HCT116 (cell line): ENCODE measurements at regions not wholly inside any gene's neighbourhood (a gene's known extent, or its start where the extent isn't known, plus 50 kb on each side); places are given as distances from the start of the nearest gene placed in this dataset.

ENCODE experiments used
- ATAC-seq: fragments of 200-7000 bp; cut with Tn5 transposase; 2 replicates; pipeline ENCODE4 v1.9.1; 2020; ENCODE audit warnings: mild to moderate bottlenecking, moderate library complexity
- BruUV-seq: library from RNA; stranded (reverse); fragments of 400-500 nt; replicated peaks from 2 replicates; lab custom pipeline; 2021; lab: Mats Ljungman, UMichigan
- CTCF ChIA-PET: fragments of 300-600 bp; sonication (Branson Sonifier 250); formaldehyde crosslinking; loops from one replicate; lab custom pipeline; 2021; ENCODE audit warnings: antibody characterized with exemption; lab: Charles Lee
- POLR2A ChIA-PET: fragments of 300-600, 350-600 bp; sonication (Branson Sonifier 250); formaldehyde crosslinking; loops from one replicate; lab custom pipeline; 2021; ENCODE audit warnings: antibody characterized with exemption; lab: Charles Lee
- RAD21 ChIA-PET, 2 experiments: fragments of 300-600 bp; sonication (Branson Sonifier 250); formaldehyde crosslinking; loops; one replicate each; lab custom pipeline; 2023; ENCODE audit warnings: low total read pairs in 2 of 2; ENCODE audit not compliant: uncharacterized antibody in 2 of 2, unreplicated experiment in 2 of 2, low non-redundant PET in 1 of 2; lab: Charles Lee
- DNase-seq: peaks from one replicate; pipeline ENCODE4 v3.0.0-alpha.2; 2010; ENCODE audit warnings: low read depth, low spot score
- H2AFZ ChIP-seq: fragments of 200-600 bp; shearing (Covaris generic), sonication (generic); 2 replicates; pipeline ENCODE4 v1.6.1; 2017; ENCODE audit warnings: low read depth, mixed run types, mixed read lengths, antibody characterized with exemption, low read length; ENCODE audit not compliant: poor library complexity, severe bottlenecking
- H3K27ac ChIP-seq: 2 replicates; pipeline ENCODE4 v1.5.1; 2012; ENCODE audit warnings: low read depth, low read length
- H3K27me3 ChIP-seq: fragments of 200-600 bp; sonication (generic); 2 replicates; pipeline ENCODE4 v1.6.1; 2016; ENCODE audit warnings: mixed run types, low read length, mixed read lengths; ENCODE audit not compliant: insufficient read depth
- H3K36me3 ChIP-seq, 2 experiments: fragments of 200-500 bp in 1 of 2; fragments of 200-600 bp in 1 of 2; sonication (Bioruptor generic) in 1 of 2; sonication (generic) in 1 of 2; 2 replicates each; pipeline versions ENCODE4 v1.5.1 to v1.6.1; 2014 to 2016; ENCODE audit warnings: low read length in 2 of 2, inconsistent platforms in 1 of 2, mixed read lengths in 1 of 2, mixed run types in 1 of 2; ENCODE audit not compliant: insufficient read depth in 2 of 2, control insufficient read depth in 1 of 2
- H3K4me1 ChIP-seq, 2 experiments: fragments of 200-600 bp in 1 of 2; sonication (generic) in 1 of 2; 2 replicates each; pipeline versions ENCODE4 v1.5.1 to v1.6.1; 2012 to 2017; ENCODE audit warnings: low read length in 2 of 2, inconsistent platforms in 1 of 2, mild to moderate bottlenecking in 1 of 2, mixed read lengths in 1 of 2, mixed run types in 1 of 2, moderate library complexity in 1 of 2; ENCODE audit not compliant: insufficient read depth in 2 of 2, control insufficient read depth in 1 of 2
- H3K4me2 ChIP-seq: fragments of 200-600 bp; sonication (generic); 2 replicates; pipeline ENCODE4 v1.6.1; 2017; ENCODE audit warnings: mixed run types, low read length, mixed read lengths
- H3K4me3 ChIP-seq, 2 experiments: fragments of 200-600 bp in 1 of 2; sonication (generic) in 1 of 2; replicated peaks in 1 of 2; 2 replicates each; pipeline ENCODE4 v1.5.1; 2011 to 2016; ENCODE audit warnings: low read length in 2 of 2, control low read depth in 1 of 2, low read depth in 1 of 2, mild to moderate bottlenecking in 1 of 2, mixed read lengths in 1 of 2, mixed run types in 1 of 2
- H3K79me2 ChIP-seq: fragments of 200-600 bp; sonication (generic); 2 replicates; pipeline ENCODE4 v1.6.1; 2017; ENCODE audit warnings: mild to moderate bottlenecking, mixed run types, low read length, moderate library complexity, mixed read lengths; ENCODE audit not compliant: insufficient read depth
- H3K9ac ChIP-seq: fragments of 200-600 bp; sonication (generic); 2 replicates; pipeline ENCODE4 v1.6.1; 2016; ENCODE audit warnings: low read length, mixed read lengths
- H3K9me2 ChIP-seq: fragments of 200-600 bp; sonication (generic), shearing (Covaris generic); 2 replicates; pipeline ENCODE4 v1.6.1; 2017; ENCODE audit warnings: mixed run types, mild to moderate bottlenecking, moderate library complexity; ENCODE audit not compliant: insufficient read depth
- H3K9me3 ChIP-seq, 2 experiments: fragments of 200-500 bp in 1 of 2; fragments of 200-600 bp in 1 of 2; sonication (Bioruptor generic) in 1 of 2; sonication (generic) in 1 of 2; 2 replicates each; pipeline ENCODE4 v1.6.1; 2014 to 2017; ENCODE audit warnings: low read length in 2 of 2, mixed read lengths in 2 of 2, inconsistent platforms in 1 of 2, low read depth in 1 of 2, mild to moderate bottlenecking in 1 of 2, mixed run types in 1 of 2, moderate library complexity in 1 of 2; ENCODE audit not compliant: control insufficient read depth in 1 of 2, insufficient read depth in 1 of 2
- H4K20me1 ChIP-seq: fragments of 200-600 bp; sonication (generic), shearing (Covaris generic); 2 replicates; pipeline ENCODE4 v1.6.1; 2017; ENCODE audit warnings: mixed run types, mild to moderate bottlenecking, moderate library complexity; ENCODE audit not compliant: insufficient read depth
- CEBPB ChIP-seq: IDR thresholded peaks from 2 replicates; pipeline ENCODE4 v1.6.1; 2012; ENCODE audit warnings: low read depth
- JUND ChIP-seq: IDR thresholded peaks from 2 replicates; pipeline ENCODE4 v1.6.1; 2012
- REST ChIP-seq: IDR thresholded peaks from 2 replicates; pipeline ENCODE4 v1.6.1; 2012; ENCODE audit warnings: low read depth
- intact Hi-C: fragments of 100-400 bp; cut with micrococcal nuclease; formaldehyde crosslinking; loops from 2 replicates; pipeline ENCODE4 v1.10.0; 2022
- TF ChIP-seq, protein P1 (sequence below), 3 experiments: fragments of 200-600 bp in 1 of 3; sonication (generic) in 1 of 3; IDR thresholded peaks in 2 of 3; conservative IDR thresholded peaks in 1 of 3; 2 replicates each; pipeline ENCODE4 v1.5.1; 2012 to 2017; ENCODE audit warnings: low read depth in 2 of 3, low read length in 2 of 3, antibody characterized with exemption in 1 of 3, borderline replicate concordance in 1 of 3, control low read depth in 1 of 3, mild to moderate bottlenecking in 1 of 3, mixed read lengths in 1 of 3, mixed run types in 1 of 3, moderate library complexity in 1 of 3; ENCODE audit not compliant: insufficient read depth in 1 of 3

DNA sequence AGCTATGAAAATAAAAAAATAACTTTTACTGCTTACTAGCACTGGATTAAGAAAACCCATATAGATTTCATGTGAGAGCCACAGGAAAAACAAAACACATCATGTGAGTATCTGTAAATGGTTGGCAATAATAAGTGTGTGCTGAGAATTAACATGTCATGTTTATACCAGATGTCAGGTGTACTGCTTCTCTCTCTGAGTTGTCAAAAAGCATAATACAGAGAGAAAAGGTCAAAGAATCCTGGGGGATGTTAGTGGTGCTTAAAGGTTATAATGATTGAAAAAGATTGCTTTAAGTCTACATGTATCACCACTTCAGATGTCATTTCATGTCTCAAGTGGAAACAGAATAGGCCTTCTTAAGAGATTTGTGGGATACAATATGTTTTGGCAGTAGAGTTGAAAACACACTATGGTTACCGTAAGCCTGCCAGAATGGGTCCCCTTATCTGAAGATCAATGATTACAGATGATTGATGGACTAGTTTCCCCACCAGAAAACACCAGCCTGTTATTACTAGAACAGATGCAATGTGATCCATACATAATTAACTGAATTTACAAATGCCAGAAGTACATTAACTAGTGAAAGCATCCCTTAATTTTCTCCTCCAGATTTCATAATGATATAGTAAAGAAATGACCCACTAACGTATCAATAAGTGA lies 204.1 kb downstream of the CNTN3 start:
- TF ChIP-seq, protein P1, sequence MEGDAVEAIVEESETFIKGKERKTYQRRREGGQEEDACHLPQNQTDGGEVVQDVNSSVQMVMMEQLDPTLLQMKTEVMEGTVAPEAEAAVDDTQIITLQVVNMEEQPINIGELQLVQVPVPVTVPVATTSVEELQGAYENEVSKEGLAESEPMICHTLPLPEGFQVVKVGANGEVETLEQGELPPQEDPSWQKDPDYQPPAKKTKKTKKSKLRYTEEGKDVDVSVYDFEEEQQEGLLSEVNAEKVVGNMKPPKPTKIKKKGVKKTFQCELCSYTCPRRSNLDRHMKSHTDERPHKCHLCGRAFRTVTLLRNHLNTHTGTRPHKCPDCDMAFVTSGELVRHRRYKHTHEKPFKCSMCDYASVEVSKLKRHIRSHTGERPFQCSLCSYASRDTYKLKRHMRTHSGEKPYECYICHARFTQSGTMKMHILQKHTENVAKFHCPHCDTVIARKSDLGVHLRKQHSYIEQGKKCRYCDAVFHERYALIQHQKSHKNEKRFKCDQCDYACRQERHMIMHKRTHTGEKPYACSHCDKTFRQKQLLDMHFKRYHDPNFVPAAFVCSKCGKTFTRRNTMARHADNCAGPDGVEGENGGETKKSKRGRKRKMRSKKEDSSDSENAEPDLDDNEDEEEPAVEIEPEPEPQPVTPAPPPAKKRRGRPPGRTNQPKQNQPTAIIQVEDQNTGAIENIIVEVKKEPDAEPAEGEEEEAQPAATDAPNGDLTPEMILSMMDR (IDR thresholded peaks at IDR 0.05 in 2 of 3, conservative IDR thresholded peaks at IDR 0.05 in 1 of 3; ENCODE audit: borderline replicate concordance in 1 of 3, insufficient read depth in 1 of 3, low read depth in 2 of 3, low read length in 2 of 3) = no peak
- TF ChIP-seq JUND = no peak
- TF ChIP-seq REST = no peak
- no peak for TF ChIP-seq CEBPB
- TF ChIP-seq, all 23 proteins: peak for 0
- H3K4me2 ChIP-seq = no peak overlapping the region
- H2AFZ ChIP-seq = no peak overlapping the region
- peaks cover 4 to 22% of the 10 kb centered on the region in 2 experiments; a peak in 2 of 4 replicates for H3K9me3 ChIP-seq
- no peaks in the 10 kb centered on the region for H3K9me2 ChIP-seq
- H3K79me2 ChIP-seq = no peaks in the 10 kb centered on the region
- ChIA-PET POLR2A (no interaction called here), RAD21 (no interaction called here), CTCF (no interaction called here)
- no peak overlapping the region for H3K4me3 ChIP-seq
- no peak for DNase-seq
- no peaks in the 10 kb centered on the region for H3K36me3 ChIP-seq
- intact Hi-C loops = no loop called here
- H3K9ac ChIP-seq = no peak overlapping the region
- H4K20me1 ChIP-seq = no peaks in the 10 kb centered on the region
- no peaks in the 10 kb centered on the region for H3K4me1 ChIP-seq
- H3K27ac ChIP-seq = no peak overlapping the region
- BruUV-seq = no TSS peak
- no peak for ATAC-seq
- H3K27me3 ChIP-seq = no peaks in the 10 kb centered on the region
